Chondrocyte (in vitro differentiated cells): ENCODE measurements at regions not wholly inside any gene's neighbourhood (a gene's known extent, or its start where the extent isn't known, plus 50 kb on each side); places are given as distances from the start of the nearest gene placed in this dataset.

Source experiments
- DNase-seq: peaks from one replicate; pipeline ENCODE4 v3.0.0; 2021; ENCODE audit warnings: mixed read lengths, low spot score
- H3K27ac Mint-ChIP-seq: one replicate; pipeline ENCODE4 v1.8.0; 2021; ENCODE audit warnings: mild to moderate bottlenecking, moderate library complexity, mixed read lengths; ENCODE audit not compliant: unreplicated experiment
- H3K27me3 Mint-ChIP-seq: 2 replicates; pipeline ENCODE4 v1.8.0; 2021; ENCODE audit warnings: low read depth, mixed read lengths
- H3K36me3 Mint-ChIP-seq: 2 replicates; pipeline ENCODE4 v1.8.0; 2021; ENCODE audit warnings: low read depth, mixed read lengths
- H3K4me1 Mint-ChIP-seq: 2 replicates; pipeline ENCODE4 v1.8.0; 2021; ENCODE audit warnings: low read depth, mild to moderate bottlenecking, mixed read lengths
- H3K4me3 Mint-ChIP-seq: one replicate; pipeline ENCODE4 v1.8.0; 2021; ENCODE audit warnings: mild to moderate bottlenecking, moderate library complexity, mixed read lengths; ENCODE audit not compliant: unreplicated experiment
- H3K9me3 Mint-ChIP-seq: 2 replicates; pipeline ENCODE4 v1.8.0; 2021; ENCODE audit warnings: low read depth, mixed read lengths
- TF ChIP-seq, protein P1 (sequence below): fragments of 200-600 bp; sonication (generic); IDR thresholded peaks from 2 replicates; pipeline ENCODE4 v1.5.0; 2021; ENCODE audit warnings: antibody characterized with exemption, mild to moderate bottlenecking, moderate library complexity

DNA sequence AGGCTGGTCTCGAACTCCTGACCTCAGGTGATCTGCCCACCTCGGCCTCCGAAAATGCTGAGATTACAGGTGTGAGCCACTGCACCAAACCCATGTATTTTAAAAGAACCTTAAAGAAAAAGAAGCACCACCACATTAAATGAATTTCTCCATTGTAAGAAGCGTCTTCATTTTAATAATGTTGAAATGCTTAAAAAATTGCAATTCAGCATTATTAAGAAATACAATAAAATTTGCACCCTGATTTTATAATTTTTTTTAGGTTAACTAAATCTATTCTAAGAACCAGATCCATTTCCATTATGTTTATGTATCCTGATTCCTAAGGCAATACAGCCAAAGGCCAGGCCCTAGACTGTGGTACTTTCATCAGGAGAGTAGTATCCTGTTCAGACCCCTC lies 167.2 kb downstream of the BTC start:
- Mint-ChIP-seq H3K4me3 (no peak overlapping the region), H3K4me1 (peaks cover 27% of the 10 kb centered on the region), H3K9me3 (no peaks in the 10 kb centered on the region), H3K27me3 (peaks cover 44% of the 10 kb centered on the region), H3K27ac (no peak overlapping the region), H3K36me3 (no peaks in the 10 kb centered on the region)
- TF ChIP-seq, protein P1, sequence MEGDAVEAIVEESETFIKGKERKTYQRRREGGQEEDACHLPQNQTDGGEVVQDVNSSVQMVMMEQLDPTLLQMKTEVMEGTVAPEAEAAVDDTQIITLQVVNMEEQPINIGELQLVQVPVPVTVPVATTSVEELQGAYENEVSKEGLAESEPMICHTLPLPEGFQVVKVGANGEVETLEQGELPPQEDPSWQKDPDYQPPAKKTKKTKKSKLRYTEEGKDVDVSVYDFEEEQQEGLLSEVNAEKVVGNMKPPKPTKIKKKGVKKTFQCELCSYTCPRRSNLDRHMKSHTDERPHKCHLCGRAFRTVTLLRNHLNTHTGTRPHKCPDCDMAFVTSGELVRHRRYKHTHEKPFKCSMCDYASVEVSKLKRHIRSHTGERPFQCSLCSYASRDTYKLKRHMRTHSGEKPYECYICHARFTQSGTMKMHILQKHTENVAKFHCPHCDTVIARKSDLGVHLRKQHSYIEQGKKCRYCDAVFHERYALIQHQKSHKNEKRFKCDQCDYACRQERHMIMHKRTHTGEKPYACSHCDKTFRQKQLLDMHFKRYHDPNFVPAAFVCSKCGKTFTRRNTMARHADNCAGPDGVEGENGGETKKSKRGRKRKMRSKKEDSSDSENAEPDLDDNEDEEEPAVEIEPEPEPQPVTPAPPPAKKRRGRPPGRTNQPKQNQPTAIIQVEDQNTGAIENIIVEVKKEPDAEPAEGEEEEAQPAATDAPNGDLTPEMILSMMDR: no peak
- no peak for DNase-seq

DNA sequence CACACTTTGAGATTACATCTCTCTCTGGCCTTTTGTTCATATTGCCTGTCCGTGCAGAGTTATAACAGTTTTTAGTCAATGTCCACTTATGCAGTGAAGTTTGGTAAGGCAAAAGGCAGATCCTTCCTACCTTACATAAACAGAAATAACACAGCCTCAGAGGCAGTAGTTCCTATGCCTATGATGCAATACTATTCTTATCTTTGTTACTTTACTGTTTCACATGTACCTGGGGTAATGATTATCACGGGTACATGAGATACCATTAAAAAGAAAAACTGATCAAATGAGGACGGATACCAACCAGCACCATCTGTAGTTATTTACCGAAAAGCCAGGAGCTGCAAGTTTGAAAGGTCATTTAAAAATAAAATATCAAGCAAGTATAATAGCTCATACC lies 166.8 kb downstream of the BTC start:
- H3K4me1 Mint-ChIP-seq: peaks cover 30% of the 10 kb centered on the region
- no peak overlapping the region for H3K4me3 Mint-ChIP-seq
- peaks cover 40% of the 10 kb centered on the region for H3K27me3 Mint-ChIP-seq
- TF ChIP-seq, protein P1: no peak
- H3K36me3 Mint-ChIP-seq: no peaks in the 10 kb centered on the region
- H3K27ac Mint-ChIP-seq: no peak overlapping the region
- DNase-seq: no peak
- H3K9me3 Mint-ChIP-seq: no peaks in the 10 kb centered on the region

DNA sequence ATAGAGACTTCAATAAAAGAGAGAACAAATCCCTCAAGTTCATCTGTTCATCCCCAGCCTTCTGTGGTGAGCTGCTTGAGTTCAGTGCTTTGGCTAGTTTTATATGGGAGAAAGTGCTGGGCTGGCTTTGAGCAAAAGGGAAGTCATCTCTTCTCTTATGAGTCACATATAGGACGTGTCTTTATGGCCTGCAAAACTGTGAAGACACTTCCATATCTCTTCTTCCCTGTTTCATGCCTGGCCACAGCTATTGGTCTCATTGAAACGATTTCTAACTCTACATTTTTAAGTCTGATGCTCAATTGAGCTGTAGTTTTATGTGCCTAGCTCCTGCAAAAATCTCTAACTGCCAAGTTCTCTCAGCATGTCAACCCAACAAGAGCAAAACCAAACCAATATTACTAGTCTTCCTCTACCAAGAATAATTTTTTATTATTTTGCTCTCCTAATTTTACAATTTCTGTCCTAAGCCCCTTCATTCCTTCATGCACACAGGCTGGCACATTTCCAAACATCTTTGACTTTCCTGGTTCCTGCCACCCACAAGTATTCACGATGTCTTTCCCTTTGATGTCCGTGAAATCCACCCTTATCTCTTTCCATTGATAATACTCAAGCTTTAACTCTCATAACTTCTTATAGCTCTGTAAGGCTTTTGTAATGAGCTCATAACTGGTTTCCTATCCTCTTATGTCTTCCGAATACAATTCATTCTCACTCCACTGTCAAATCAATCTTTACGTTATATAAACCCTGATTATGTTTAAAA lies 165.3 kb downstream of the BTC start:
- Mint-ChIP-seq H3K9me3 (no peaks in the 10 kb centered on the region), H3K36me3 (no peaks in the 10 kb centered on the region), H3K27ac (no peak overlapping the region), H3K27me3 (peaks cover 37% of the 10 kb centered on the region), H3K4me3 (no peak overlapping the region), H3K4me1 (peaks cover 35% of the 10 kb centered on the region)
- no peak for DNase-seq
- TF ChIP-seq, protein P1: no peak

DNA sequence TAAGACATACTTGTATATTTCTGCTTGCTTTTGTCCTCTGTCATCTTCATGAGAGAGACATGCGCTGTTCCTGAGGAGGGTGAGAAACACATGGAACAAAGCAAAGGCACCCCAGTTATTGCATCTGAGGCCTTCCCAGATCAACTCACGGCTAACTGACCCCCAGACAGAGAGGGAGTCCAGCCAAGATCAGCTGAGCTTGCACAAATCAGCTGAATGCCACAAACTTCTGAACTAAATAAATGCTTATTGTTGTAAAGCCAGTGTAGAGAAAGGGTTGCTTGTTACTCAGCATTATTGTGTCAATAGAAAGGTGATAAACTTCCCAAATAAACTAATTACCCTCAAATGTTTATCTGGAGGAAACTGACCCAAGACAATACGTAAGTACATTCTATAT lies 163.8 kb downstream of the BTC start:
- no peaks in the 10 kb centered on the region for H3K36me3 Mint-ChIP-seq
- H3K4me3 Mint-ChIP-seq: no peak overlapping the region
- no peak overlapping the region for H3K27ac Mint-ChIP-seq
- H3K9me3 Mint-ChIP-seq: no peaks in the 10 kb centered on the region
- TF ChIP-seq, protein P1: no peak
- H3K4me1 Mint-ChIP-seq: peaks cover 21% of the 10 kb centered on the region
- peaks cover 38% of the 10 kb centered on the region for H3K27me3 Mint-ChIP-seq
- DNase-seq: no peak

DNA sequence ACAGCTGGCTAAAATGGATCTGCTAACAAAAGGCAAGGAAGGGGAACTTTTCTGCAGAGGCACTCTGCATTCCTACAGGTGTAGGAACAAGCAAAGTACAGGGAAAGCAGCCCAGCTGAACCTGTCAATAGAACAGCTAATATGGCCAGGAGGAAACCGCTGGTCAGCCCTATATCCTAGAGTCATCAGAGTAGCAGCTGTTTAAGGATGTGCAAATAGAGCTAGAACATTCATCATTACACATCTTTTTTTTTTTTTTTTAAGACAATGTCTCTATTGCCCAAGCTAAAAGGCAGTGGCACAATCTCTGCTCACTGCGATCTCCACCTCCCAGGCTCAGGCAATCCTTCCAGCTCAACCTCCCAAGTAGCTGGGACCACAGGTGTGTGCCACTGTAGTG lies 163.0 kb downstream of the BTC start:
- Mint-ChIP-seq H3K27me3 (peaks cover 41% of the 10 kb centered on the region), H3K4me3 (no peak overlapping the region), H3K4me1 (peaks cover 16% of the 10 kb centered on the region), H3K9me3 (no peaks in the 10 kb centered on the region), H3K27ac (no peak overlapping the region), H3K36me3 (no peaks in the 10 kb centered on the region)
- DNase-seq: no peak
- TF ChIP-seq, protein P1: no peak
